Globus pallidus (tissue), 1 donor: ENCODE measurements at regions not wholly inside any gene's neighbourhood (a gene's known extent, or its start where the extent isn't known, plus 50 kb on each side); places are given as distances from the start of the nearest gene placed in this dataset.
"Not testable (repeated sequence)": the region's sequence is repeated elsewhere in the genome, so short reads cannot be mapped to it uniquely, and the experiment has no call there.

Experiments
- DNase-seq: peaks from one replicate; pipeline ENCODE4 v3.0.0-alpha.2; 2015; ENCODE audit warnings: low spot score

DNA sequence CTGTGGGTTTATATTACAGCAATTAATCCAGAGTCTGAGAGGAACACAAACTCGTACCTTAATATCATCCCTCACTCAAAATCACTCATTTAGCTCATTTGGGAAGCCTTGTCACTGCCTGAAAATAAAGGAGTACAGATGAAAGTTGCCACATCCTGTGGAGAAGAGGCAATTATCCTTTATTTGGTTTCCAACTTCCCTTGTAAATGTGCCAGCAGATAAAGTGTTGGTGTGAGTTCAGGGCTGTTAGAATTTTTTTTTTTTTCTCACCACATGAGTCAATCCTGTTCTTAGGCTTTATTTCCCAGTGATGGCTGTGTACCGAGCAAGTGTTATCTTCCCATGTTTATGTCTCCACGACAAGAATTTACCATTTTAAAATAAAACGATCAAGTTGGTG lies 99.0 kb upstream of the SMIM30 start:
- DNase-seq = no peak

DNA sequence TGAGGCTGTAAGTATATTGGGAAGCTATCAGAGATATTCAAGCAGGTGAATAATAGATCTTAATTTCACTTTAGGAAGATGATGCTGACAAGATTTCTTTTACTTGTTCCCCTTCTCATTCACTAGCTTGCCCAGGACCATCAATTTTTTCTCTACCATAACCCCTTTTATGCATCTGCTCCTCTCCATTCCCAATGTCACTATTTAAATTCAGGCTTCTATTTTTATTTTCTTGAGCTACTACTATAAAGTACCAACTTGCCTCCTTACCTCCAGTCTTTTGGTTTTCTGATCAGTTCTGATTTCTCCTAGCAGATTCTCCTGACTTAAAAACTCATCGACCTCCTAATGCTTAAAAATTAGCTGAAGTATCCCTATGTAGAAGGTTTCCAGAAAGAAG lies 97.7 kb upstream of the SMIM30 start:
- no peak for DNase-seq

DNA sequence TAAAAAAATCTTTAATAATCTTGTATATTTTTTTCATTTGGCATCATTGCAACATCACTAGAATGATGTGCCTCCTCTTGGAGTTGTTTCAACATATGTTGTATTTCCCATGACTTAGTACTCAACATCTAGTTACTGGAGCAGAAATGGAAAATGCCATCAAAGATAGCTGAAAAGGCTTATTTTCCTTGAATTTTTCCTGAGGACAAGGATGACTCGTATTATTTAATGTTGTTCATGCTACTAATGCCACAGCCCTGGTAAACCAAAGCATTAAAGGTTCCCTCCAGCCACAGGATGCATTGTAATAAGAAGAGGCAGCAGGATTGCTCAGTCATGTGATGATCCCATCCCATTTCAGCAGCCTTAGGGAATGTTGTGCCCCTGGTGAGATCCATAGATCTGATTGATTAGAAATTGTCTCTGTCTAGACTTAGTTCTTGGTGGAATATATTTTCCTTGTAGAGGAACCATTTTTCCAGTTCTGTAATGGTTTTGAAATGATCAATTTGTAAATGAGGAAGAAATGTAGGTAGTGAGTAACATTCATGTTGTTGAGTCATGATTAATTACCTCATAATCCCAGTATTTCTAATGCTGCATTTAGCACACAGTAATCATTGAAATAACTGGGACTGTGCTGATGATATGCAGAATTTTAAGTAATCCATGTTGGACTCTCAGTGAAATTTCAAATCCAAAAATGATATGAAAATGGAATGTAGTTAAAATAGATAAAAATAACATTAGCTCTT lies 91.3 kb upstream of the SMIM30 start:
- DNase-seq = no peak

DNA sequence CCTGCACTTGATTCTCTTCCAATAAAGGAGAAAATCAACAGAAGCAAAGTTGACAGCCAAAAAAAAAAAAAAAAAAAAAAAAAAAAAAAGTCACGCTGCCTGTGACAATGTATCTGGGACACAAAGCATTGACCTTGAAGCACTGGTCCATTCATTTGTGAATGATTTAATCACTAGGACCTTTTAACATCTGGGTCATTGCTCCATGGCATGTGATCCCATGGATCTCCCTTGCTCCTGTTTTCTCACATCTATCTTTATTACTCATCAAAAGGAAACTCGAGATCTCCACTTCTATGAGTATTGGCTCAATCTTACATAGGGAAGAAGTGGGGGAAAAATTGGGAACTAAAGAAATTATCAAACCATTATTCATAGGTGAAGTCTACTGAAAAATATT lies 89.6 kb upstream of the SMIM30 start:
- DNase-seq = no peak

DNA sequence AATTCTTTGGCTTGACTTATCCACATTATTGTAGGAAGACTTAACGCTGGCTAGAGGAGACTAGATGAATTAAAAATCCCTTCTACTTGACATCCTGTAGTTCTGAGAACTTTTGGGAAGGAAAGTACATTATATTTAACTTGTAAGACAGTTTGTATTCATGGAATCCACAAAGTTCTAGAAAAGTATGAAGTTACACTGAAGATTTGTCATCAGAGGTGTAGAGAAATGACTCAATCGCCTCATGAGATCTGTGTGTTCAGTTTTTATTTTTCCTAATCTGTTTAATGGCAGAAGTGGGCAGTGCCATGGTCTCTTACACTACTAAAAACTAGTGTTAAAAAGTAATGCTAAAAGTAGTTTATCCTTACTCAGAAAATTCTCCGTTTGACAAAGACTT lies 89.1 kb upstream of the SMIM30 start:
- DNase-seq = no peak

DNA sequence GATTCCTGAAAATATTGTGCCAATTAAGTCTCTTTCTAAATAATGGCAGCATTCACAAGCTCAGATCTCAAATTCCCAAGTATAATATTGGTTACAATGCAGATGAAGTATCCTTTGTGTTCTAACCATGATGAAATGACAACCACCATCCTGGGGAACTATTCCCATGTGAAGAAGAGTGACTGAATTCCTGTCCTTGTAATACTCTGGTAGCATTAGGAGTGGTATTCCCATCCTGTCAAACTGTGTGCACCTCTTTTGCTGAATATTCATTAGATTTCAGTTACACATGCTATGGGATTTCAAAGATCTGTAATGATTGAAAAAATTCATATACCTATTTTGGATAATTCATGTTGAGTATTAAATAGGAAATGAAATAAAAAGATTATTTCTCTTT lies 86.1 kb upstream of the SMIM30 start:
- no peak for DNase-seq

DNA sequence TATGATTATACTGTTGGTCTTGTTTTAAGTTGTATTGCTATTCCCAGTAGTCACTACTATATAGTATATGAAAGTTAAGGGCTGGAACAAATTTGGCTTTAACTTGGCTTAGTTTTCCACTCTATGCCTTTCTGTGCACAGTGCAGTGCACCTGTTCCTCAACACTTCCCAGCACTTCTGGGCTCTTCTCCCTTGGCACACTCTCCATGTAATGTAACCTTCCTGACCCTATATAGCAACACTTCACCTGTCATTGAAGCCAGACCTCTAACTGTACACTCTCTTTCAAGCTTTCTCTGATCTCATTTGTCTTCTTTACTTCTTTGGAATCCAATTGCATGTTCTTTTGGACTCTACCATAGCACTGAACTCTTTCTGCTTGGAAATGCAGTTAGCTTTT lies 83.9 kb upstream of the SMIM30 start:
- DNase-seq = no peak

DNA sequence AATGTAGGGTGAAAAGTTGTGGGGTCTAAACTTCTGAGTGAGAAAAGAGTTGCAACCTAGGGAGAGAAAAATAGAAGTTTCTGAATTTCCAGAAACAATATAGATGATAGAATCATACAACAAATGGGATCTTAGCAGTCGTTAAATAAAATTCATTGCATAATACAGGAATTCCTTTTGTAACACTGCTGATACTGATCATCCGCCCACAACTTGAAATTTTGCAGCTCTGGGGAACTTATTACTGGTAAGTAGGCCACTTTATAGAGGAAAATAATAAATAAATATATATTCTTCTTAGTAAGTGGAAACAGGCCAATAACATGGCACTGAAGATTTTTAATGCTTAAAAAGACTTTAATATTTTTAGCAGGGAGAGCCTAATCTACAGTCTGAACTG lies 81.9 kb upstream of the SMIM30 start:
- no peak for DNase-seq

DNA sequence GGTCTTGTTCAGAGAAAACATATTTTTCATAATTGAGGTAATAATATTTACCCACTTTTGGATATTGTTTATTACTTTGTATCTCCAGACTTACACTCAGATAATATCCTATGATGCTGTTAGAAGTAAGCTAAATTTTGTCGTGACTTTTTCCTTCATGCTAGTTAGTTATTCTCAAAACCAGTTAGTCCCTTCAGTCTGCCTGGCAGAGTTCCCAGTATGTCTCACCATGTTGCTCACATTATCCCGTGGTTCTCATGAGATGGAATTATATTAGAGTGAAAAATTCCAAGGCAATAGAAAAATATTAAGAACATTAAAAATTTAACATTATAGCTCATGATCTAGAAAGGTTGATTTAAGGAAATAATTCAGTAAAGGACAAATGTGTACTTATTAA lies 81.5 kb upstream of the SMIM30 start:
- DNase-seq = no peak

DNA sequence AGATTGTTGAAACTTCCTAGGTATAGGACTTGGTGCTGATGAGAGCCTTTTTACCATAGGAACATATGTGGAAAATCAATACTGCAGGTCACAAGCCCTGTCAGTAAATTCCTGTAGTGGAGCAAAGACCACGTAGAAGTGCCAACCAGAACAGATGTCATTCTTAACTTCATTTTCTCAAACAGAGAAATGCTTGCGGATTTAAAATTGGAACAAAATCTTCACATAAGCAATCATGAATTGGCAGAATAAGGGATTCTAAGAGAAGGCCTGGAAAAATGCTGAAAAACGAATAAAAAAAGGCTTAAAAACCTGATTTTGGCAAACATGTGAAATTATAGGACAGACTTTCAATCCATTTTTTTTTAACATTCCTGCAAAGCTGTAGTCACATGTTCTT lies 80.8 kb upstream of the SMIM30 start:
- no peak for DNase-seq

DNA sequence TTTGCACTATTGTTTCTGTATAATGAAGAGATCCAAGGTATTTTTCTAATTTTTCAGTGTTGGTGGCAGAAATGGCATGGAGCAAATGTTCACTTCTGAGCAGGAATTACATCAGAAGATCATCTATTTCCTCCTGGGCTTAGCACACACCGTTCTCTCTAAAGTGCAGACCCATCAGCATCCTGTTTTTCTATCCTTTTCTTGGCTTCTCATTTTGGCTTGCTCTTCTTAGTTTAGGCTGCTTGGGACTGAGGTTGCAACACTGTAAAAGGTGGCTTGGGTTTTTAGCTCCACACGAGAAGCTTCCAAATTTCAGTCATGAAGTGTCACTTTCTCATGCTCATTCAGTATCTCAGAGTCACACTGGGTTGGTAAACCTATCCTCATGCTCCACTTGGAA lies 79.9 kb upstream of the SMIM30 start:
- no peak for DNase-seq

DNA sequence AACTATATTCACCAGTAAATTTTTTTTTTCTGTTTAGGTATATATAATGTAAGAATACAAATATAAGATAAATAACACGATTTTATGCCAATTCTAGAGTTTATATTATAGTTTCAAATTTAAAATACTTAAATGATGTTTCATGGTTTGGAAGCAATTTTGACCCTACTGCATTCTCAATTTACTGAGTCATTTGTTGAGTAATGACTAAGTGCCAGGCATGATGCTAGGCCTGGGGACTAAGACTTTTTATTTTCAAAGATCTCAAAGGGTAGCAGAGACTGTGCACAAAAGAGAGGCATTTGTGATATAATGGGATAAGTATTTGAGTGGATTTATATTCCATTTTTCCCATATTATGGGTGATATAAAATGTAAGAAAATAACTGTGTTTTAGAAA lies 78.9 kb upstream of the SMIM30 start:
- DNase-seq = no peak

DNA sequence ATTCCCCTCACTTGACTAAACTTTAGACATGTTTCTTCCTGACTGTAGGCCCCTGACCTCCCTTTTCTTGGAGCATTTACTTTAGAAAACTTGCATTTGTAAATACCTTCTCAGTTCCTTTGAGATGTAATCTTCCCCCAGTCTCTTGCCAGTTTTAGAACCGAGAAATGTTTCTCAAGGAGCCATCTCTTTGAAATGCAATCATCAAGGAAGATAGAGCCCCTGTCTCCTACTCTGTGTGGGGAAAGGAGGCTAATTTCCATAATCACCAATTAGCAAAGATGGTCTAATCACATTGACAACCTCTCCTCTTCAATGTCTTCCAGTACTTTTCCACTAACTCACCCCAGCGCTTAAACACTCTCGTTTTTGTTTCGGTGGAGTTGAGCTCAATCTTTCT lies 70.0 kb upstream of the SMIM30 start:
- DNase-seq = no peak

DNA sequence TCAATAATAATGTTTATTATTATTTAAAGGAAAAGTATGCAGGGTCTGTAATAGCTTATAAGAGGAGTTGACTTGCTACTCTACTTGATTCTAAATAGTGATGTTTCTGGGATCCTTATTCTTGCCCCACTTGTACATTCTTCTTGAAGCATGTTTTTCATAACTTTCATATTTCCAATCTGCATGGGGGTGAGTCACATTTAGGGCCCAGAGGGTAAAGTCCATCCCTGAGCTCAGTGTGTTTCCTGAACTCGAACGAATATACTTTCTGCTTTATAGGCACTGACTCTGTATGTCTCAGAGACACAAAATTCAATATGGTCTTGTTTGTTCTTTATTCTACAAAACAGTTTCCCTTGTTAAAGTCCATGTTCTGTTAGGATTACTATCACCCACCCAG lies 61.0 kb upstream of the SMIM30 start:
- DNase-seq = no peak

DNA sequence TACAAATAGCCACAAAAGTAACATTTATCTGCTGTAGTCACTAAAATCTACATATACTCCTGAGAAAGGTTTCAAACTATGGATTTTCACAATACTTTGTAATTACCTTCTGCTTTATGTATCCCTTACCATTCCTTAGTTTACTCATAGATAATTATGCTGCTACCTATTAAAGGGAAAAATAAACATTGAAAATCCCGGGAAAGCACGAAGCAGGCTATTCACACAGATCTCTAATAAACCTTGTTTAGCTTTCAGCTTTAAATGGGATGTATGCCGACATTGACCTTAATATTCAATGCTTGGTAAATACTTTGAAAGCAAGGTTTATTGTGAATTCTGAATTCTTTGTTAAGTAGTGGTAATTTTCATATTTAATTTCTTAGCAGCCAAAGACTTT lies 58.5 kb upstream of the SMIM30 start:
- DNase-seq = no peak

DNA sequence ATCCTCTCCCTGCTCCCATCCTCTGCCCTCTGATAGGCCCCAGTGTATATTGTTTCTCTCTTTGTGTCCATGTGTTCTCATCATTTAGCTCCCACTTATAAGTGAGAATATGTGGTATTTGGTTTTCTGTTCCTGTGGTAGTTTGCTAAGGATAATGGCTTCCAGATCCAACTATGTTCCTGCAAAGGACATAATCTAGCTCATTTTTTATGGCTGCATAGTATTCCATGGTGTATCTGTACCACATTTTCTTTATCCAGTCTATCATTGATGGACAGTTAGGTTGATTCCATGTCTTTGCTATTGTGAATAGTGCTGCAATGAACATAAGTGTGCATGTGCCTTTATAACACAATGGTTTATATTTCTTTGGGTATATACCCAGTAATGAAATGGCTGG lies 57.8 kb upstream of the SMIM30 start:
- DNase-seq = not testable (repeated sequence)

DNA sequence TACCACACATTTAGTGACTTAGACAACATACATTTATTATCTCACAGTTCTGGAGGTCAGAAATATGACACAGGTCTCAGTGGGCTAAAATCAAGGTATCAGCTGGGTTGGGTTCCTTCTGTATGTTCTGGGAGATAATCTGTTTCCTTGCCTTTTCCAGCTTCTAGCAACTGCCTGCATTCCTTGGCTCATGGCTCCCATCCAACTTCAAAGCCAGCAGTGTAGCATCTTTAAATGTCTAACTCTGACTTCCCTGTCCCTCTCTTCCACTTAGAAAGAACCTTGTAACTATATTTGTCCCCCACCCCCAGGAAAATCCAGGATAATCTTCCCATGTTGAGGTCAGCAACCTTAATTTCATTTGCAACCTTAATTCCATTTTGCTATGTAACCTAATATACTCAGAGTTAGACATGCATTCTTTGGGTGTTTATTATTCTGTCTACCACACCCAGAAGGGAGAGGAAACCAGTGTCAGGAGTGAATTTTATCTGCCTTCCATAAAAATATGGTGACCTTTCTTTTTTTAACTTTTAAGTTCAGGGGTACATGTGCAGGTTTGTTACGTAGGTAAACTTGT lies 57.3 kb upstream of the SMIM30 start:
- DNase-seq = no peak

DNA sequence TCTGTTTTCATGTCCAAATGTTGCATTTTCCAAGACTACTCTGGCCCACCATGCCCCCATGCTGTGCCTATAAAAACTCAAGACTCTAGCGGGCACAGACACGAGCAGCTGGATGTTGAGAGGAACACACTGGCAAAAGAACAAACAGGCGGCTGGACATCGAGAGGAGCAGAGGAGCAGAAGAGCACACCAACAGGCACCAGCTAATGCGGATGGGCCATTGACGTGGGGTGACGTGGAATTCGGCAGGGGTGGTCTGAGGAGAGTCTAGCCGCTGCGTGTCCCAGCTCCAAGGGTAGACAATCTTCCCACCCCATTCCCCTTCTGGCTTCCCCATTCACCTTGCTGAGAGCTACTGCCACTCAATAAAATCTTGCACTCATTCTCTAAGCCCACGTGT lies 54.4 kb upstream of the SMIM30 start:
- no peak for DNase-seq

DNA sequence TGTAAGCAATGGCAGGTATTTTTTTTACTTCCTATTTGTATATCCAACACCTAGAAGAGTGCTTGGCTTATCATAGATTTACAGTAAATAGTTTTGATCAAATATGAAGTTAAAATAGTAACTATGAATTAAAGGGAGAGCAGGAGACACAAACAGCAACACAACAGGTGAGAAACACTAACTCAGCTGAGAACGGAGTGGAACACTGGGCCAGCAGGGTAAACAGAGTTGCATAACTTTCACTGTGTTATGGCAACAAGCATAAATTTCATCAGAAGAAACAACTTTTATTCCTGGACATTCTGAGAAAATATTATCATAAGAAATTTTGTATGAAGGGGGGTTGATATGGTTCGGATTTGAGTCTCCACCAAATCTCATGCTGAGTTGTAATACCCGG lies 52.2 kb upstream of the SMIM30 start:
- no peak for DNase-seq
